Suprapubic skin (tissue), 3 donors: ENCODE measurements at regions not wholly inside any gene's neighbourhood (a gene's known extent, or its start where the extent isn't known, plus 50 kb on each side); places are given as distances from the start of the nearest gene placed in this dataset.

Source experiments
- CTCF ChIP-seq, 2 donors: fragments of 200-600 bp in 1 of 2; fragments of 450-650 bp in 1 of 2; sonication (generic) in 1 of 2; IDR thresholded peaks; one replicate each; pipeline ENCODE4 v1.5.1; 2016 to 2019; ENCODE audit warnings: antibody characterized with exemption in 2 of 2, mild to moderate bottlenecking in 1 of 2, moderate library complexity in 1 of 2
- POLR2AphosphoS5 ChIP-seq, 3 donors: sonication (generic); formaldehyde crosslinking; IDR thresholded peaks; one replicate each; pipeline ENCODE4 v1.6.1; 2017; ENCODE audit warnings: antibody characterized with exemption in 3 of 3

DNA sequence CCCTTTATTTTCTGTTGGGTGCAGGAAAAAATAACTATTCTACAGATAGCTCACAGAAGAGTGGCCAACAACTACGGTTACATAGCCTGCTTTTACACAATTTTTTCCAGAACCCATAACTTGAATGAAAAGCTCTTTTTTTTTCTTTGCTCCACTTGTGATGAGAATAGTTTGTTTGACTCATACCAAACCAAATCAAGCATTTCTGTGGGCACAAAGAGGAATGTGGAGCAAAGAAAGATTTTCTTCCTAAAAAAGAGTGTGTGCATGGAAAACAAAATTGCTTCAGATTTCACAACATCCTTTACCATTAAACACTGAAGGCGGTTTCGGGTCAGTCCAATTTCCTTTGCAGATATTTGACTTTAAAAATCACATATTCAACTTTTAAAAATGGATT lies 54.8 kb upstream of the RAB11FIP2 start:
- TF ChIP-seq POLR2AphosphoS5 (IDR thresholded peaks at IDR 0.05) = no peak
- no peak for TF ChIP-seq CTCF (IDR thresholded peaks at IDR 0.05)
